Gastrocnemius medialis (tissue), 4 donors: ENCODE measurements at regions not wholly inside any gene's neighbourhood (a gene's known extent, or its start where the extent isn't known, plus 50 kb on each side); places are given as distances from the start of the nearest gene placed in this dataset.

ENCODE experiments used
- POLR2A ChIP-seq, 2 donors: fragments of 450-650 bp; IDR thresholded peaks; one replicate each; pipeline ENCODE4 v1.6.1; 2017; ENCODE audit warnings: antibody characterized with exemption in 2 of 2, mild to moderate bottlenecking in 2 of 2, moderate library complexity in 2 of 2
- TF ChIP-seq, protein P1 (sequence below), 5 experiments: fragments of 450-650 bp in 3 of 5; fragments of 200-600 bp in 2 of 5; sonication (generic) in 2 of 5; IDR thresholded peaks in 4 of 5; conservative IDR thresholded peaks in 1 of 5; 1 replicate in 4 of 5; 2 replicates in 1 of 5; pipeline ENCODE4 v1.5.1; 2016 to 2019; ENCODE audit warnings: antibody characterized with exemption in 5 of 5, mild to moderate bottlenecking in 3 of 5, moderate library complexity in 3 of 5

DNA sequence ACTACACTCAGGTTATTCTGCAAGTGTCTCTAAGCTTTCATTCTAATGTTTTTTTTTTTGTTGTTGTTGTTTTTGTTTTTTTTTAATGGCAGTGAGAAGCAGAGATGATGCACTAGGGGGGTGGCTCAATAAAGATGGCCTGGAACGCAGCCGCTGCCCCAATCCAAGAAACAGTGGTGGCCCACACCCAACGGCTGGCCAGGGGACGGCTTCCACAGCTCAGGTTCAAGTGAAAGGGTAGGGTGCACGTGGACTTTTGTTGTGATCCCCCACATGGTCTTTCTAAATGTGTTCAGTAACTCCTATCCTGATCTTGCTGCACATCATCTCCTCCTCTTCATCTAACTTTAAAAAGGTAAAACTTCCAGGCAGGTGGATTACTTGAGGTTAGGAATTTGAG lies 190.1 kb downstream of the NDUFA10 start:
- TF ChIP-seq, protein P1, sequence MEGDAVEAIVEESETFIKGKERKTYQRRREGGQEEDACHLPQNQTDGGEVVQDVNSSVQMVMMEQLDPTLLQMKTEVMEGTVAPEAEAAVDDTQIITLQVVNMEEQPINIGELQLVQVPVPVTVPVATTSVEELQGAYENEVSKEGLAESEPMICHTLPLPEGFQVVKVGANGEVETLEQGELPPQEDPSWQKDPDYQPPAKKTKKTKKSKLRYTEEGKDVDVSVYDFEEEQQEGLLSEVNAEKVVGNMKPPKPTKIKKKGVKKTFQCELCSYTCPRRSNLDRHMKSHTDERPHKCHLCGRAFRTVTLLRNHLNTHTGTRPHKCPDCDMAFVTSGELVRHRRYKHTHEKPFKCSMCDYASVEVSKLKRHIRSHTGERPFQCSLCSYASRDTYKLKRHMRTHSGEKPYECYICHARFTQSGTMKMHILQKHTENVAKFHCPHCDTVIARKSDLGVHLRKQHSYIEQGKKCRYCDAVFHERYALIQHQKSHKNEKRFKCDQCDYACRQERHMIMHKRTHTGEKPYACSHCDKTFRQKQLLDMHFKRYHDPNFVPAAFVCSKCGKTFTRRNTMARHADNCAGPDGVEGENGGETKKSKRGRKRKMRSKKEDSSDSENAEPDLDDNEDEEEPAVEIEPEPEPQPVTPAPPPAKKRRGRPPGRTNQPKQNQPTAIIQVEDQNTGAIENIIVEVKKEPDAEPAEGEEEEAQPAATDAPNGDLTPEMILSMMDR (IDR thresholded peaks at IDR 0.05 in 4 of 5, conservative IDR thresholded peaks at IDR 0.05 in 1 of 5) = no peak
- TF ChIP-seq POLR2A (IDR thresholded peaks at IDR 0.05) = no peak
